ENCODE measurements at regions not wholly inside any gene's neighbourhood (a gene's known extent, or its start where the extent isn't known, plus 50 kb on each side); places are given as distances from the start of the nearest gene placed in this dataset.

DNA sequence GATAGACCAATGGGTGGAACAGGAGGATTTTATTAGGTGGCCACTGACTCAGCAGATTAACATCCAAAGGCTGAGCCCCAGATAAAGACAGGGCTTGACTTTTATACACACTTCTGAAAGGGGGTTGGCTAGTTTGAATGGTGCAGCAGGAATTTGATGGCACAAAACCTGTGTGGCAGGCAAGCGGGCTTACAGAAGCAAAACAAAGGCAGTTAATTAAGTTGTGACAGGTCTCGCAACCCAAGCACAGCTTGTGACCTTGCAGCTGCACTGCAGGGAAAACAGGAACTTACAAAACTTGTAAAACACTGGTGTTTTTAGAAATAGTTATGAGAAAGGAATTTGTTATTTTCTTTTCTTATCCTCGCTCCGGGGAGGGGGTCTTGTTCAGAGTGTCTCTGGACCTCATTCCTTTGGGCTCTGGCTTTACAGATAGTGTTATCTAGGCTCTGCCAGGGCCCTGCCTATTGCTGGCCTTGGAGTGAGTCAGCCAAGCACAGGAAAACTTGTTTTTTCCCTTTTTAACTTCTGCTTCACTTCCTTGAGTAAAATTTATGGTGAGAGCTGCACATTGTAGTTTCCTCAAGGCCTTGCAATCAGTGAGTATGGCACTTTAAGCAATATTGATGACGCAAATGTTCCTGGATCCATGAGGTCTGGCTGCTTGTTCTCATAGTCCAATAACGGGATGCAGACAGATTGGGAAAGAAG is 457.1 kb downstream of the TGIF2LY start:
- DNase-seq: peak; percentile 65 to 74
